ENCODE measurements at regions not wholly inside any gene's neighbourhood (a gene's known extent, or its start where the extent isn't known, plus 50 kb on each side); places are given as distances from the start of the nearest gene placed in this dataset.

GRCh38 chr3:6523043-6523442, 337.9 kb upstream of the GRM7 start:
- no peaks in the 10 kb centered on the region for H3K36me3 ChIP-seq (ENCODE audit: low read length)
- H3K4me3 ChIP-seq (ENCODE audit: insufficient read depth, low read length, poor library complexity, severe bottlenecking) = no peak overlapping the region
- H2AFZ ChIP-seq (ENCODE audit: low read depth, low read length, severe bottlenecking) = no peak overlapping the region
- H3K79me2 ChIP-seq (ENCODE audit: insufficient read depth, low read length) = no peaks in the 10 kb centered on the region
- H3F3A ChIP-seq (ENCODE audit: insufficient read depth) = no peaks in the 10 kb centered on the region
- no peaks in the 10 kb centered on the region for H3K9me2 ChIP-seq (replicated peaks; ENCODE audit: insufficient read depth, low read length)
- no peak overlapping the region for H3K4me2 ChIP-seq (ENCODE audit: low read depth, low read length, poor library complexity, severe bottlenecking)
- TF ChIP-seq CTCF (IDR thresholded peaks at IDR 0.05; ENCODE audit: insufficient read depth, low read length, poor library complexity, severe bottlenecking) (no peak), EZH2phosphoT487 (conservative IDR thresholded peaks at IDR 0.05; ENCODE audit: low read length) (no peak)
- H3K9me3 ChIP-seq (ENCODE audit: insufficient read depth, low read length) = no peaks in the 10 kb centered on the region
- H3K27ac ChIP-seq (ENCODE audit: low read depth, low read length) = no peak overlapping the region
- no peak overlapping the region for H3K9ac ChIP-seq (ENCODE audit: low read length)
- no peaks in the 10 kb centered on the region for H4K20me1 ChIP-seq (ENCODE audit: low read depth, low read length)
- no peaks in the 10 kb centered on the region for H3K27me3 ChIP-seq (ENCODE audit: low read length)

- Histone ChIP-seq H3K9me3 (ENCODE audit: insufficient read depth, low read length) (no peaks in the 10 kb centered on the region), H3K4me2 (ENCODE audit: low read depth, low read length, poor library complexity, severe bottlenecking) (no peak overlapping the region), H2AFZ (ENCODE audit: low read depth, low read length, severe bottlenecking) (no peak overlapping the region), H3K27ac (ENCODE audit: low read depth, low read length) (no peak overlapping the region), H4K20me1 (ENCODE audit: low read depth, low read length) (no peaks in the 10 kb centered on the region), H3F3A (ENCODE audit: insufficient read depth) (no peaks in the 10 kb centered on the region), H3K36me3 (ENCODE audit: low read length) (no peaks in the 10 kb centered on the region), H3K27me3 (ENCODE audit: low read length) (no peaks in the 10 kb centered on the region), H3K79me2 (ENCODE audit: insufficient read depth, low read length) (no peaks in the 10 kb centered on the region), H3K9ac (ENCODE audit: low read length) (no peak overlapping the region), H3K4me3 (ENCODE audit: insufficient read depth, low read length, poor library complexity, severe bottlenecking) (no peak overlapping the region), H3K9me2 (replicated peaks; ENCODE audit: insufficient read depth, low read length) (no peaks in the 10 kb centered on the region)
- TF ChIP-seq CTCF (IDR thresholded peaks at IDR 0.05; ENCODE audit: insufficient read depth, low read length, poor library complexity, severe bottlenecking) (no peak), EZH2phosphoT487 (conservative IDR thresholded peaks at IDR 0.05; ENCODE audit: low read length) (no peak)
Measured at GRCh38 chr3:6524479-6524878, 336.4 kb upstream of the GRM7 start.

- TF ChIP-seq EZH2phosphoT487 (conservative IDR thresholded peaks at IDR 0.05; ENCODE audit: low read length) (no peak), CTCF (IDR thresholded peaks at IDR 0.05; ENCODE audit: insufficient read depth, low read length, poor library complexity, severe bottlenecking) (no peak)
- H3K36me3 ChIP-seq (ENCODE audit: low read length) = no peaks in the 10 kb centered on the region
- no peak overlapping the region for H3K4me3 ChIP-seq (ENCODE audit: insufficient read depth, low read length, poor library complexity, severe bottlenecking)
- no peak overlapping the region for H3K4me2 ChIP-seq (ENCODE audit: low read depth, low read length, poor library complexity, severe bottlenecking)
- no peaks in the 10 kb centered on the region for H3K9me3 ChIP-seq (ENCODE audit: insufficient read depth, low read length)
- no peak overlapping the region for H2AFZ ChIP-seq (ENCODE audit: low read depth, low read length, severe bottlenecking)
- H3K79me2 ChIP-seq (ENCODE audit: insufficient read depth, low read length) = no peaks in the 10 kb centered on the region
- H4K20me1 ChIP-seq (ENCODE audit: low read depth, low read length) = no peaks in the 10 kb centered on the region
- no peak overlapping the region for H3K9ac ChIP-seq (ENCODE audit: low read length)
- H3F3A ChIP-seq (ENCODE audit: insufficient read depth) = no peaks in the 10 kb centered on the region
- H3K9me2 ChIP-seq (replicated peaks; ENCODE audit: insufficient read depth, low read length) = no peaks in the 10 kb centered on the region
- H3K27ac ChIP-seq (ENCODE audit: low read depth, low read length) = no peak overlapping the region
- H3K27me3 ChIP-seq (ENCODE audit: low read length) = no peaks in the 10 kb centered on the region
Measured at GRCh38 chr3:6526321-6526720, 334.6 kb upstream of the GRM7 start.

- H3K9me2 ChIP-seq (replicated peaks; ENCODE audit: insufficient read depth, low read length) = no peaks in the 10 kb centered on the region
- H3K4me3 ChIP-seq (ENCODE audit: insufficient read depth, low read length, poor library complexity, severe bottlenecking) = no peak overlapping the region
- H3F3A ChIP-seq (ENCODE audit: insufficient read depth) = no peaks in the 10 kb centered on the region
- TF ChIP-seq EZH2phosphoT487 (conservative IDR thresholded peaks at IDR 0.05; ENCODE audit: low read length) (no peak), CTCF (IDR thresholded peaks at IDR 0.05; ENCODE audit: insufficient read depth, low read length, poor library complexity, severe bottlenecking) (no peak)
- no peak overlapping the region for H3K27ac ChIP-seq (ENCODE audit: low read depth, low read length)
- no peaks in the 10 kb centered on the region for H4K20me1 ChIP-seq (ENCODE audit: low read depth, low read length)
- no peaks in the 10 kb centered on the region for H3K9me3 ChIP-seq (ENCODE audit: insufficient read depth, low read length)
- H3K27me3 ChIP-seq (ENCODE audit: low read length) = no peaks in the 10 kb centered on the region
- no peaks in the 10 kb centered on the region for H3K79me2 ChIP-seq (ENCODE audit: insufficient read depth, low read length)
- H3K9ac ChIP-seq (ENCODE audit: low read length) = no peak overlapping the region
- H2AFZ ChIP-seq (ENCODE audit: low read depth, low read length, severe bottlenecking) = no peak overlapping the region
- H3K36me3 ChIP-seq (ENCODE audit: low read length) = no peaks in the 10 kb centered on the region
- H3K4me2 ChIP-seq (ENCODE audit: low read depth, low read length, poor library complexity, severe bottlenecking) = no peak overlapping the region
Measured at GRCh38 chr3:6526861-6527260, 334.1 kb upstream of the GRM7 start.
